ENCODE measurements at regions not wholly inside any gene's neighbourhood (a gene's known extent, or its start where the extent isn't known, plus 50 kb on each side); places are given as distances from the start of the nearest gene placed in this dataset.

DNA sequence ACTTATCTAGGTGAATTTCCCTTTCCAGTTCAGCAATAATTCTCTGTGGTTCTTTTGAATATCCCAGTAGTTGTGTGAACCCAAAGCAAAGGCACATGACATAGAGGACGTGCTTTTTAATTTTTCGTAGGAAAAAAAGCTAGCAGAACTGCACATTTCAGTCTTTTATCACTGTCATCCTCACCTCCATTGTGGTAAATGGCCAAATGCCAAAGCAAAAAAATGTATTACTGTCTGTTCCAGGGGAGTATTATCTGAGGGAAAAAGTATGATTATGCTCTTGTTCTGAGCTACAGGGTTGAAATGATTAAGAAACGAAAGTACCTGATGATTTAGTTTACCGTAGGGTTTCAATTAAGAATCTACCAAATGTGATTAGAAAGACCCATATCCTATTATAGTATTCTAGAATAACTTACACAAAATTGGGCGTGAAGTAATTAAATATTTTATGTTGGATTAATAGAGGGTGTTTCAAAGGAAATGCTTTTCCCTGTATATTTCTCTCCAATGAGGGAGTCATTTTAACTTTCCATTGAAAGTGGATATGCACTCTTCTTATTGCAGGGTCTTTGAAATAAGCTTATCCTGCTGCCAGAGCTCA, 62.7 kb downstream of the CAVIN4 start:
- Histone ChIP-seq H4K20me1 (ENCODE audit: insufficient read depth, low read length) (no peaks in the 10 kb centered on the region), H3K4me1 (ENCODE audit: insufficient read depth, low read length) (no peaks in the 10 kb centered on the region), H3K27me3 (ENCODE audit: control insufficient read depth in 1 of 2, insufficient read depth in 2 of 2, low read length in 2 of 2) (no peaks in the 10 kb centered on the region; a peak in 1 of 5 replicates), H3K36me3 (replicated peaks in 1 of 2; ENCODE audit: control insufficient read depth in 1 of 2, insufficient read depth in 2 of 2, low read length in 2 of 2) (no peaks in the 10 kb centered on the region), H3K9me3 (ENCODE audit: low read length) (no peaks in the 10 kb centered on the region), H3K79me2 (ENCODE audit: insufficient read depth, low read length) (no peaks in the 10 kb centered on the region), H3K27ac (ENCODE audit: extremely low read length, insufficient read depth, low read length) (no peak overlapping the region), H3K4me2 (ENCODE audit: low read depth, low read length) (no peak overlapping the region), H2AFZ (ENCODE audit: low read length) (no peak overlapping the region), H3K4me3 (replicated peaks in 1 of 3; ENCODE audit: insufficient read depth in 1 of 3, low read depth in 2 of 3, low read length in 3 of 3) (no peak overlapping the region), H3K9ac (ENCODE audit: insufficient read depth, low read depth, low read length) (no peak overlapping the region)
- in situ Hi-C loops (cut with HindIII; ENCODE audit: extremely low pct_ligation_motif_present, low pct_unique_long_range_greater_than_20kb), result no loop called here
- DNase-seq (ENCODE audit: low spot score) (no peak), ATAC-seq (no peak), FAIRE-seq (no peak)
- TF ChIP-seq RFX3 (CRISPR knock-in tag; IDR thresholded peaks at IDR 0.05) (no peak), ZFAT (CRISPR knock-in tag; conservative IDR thresholded peaks at IDR 0.05) (no peak), NR1H2 (CRISPR knock-in tag; IDR thresholded peaks at IDR 0.05; ENCODE audit: borderline replicate concordance, low read depth) (no peak), IKZF1 (IDR thresholded peaks at IDR 0.05) (no peak), ZNF772 (CRISPR knock-in tag; IDR thresholded peaks at IDR 0.05) (no peak), SIN3B (IDR thresholded peaks at IDR 0.05; ENCODE audit: low read length) (no peak), ZNF543 (CRISPR knock-in tag; IDR thresholded peaks at IDR 0.05) (no peak), MTA1 (CRISPR knock-in tag; IDR thresholded peaks at IDR 0.05; ENCODE audit: borderline replicate concordance) (no peak), JUND (CRISPR knock-in tag; IDR thresholded peaks at IDR 0.05) (no peak), SMYD3 (CRISPR knock-in tag; IDR thresholded peaks at IDR 0.05) (no peak)
- TF ChIP-seq, protein P1, sequence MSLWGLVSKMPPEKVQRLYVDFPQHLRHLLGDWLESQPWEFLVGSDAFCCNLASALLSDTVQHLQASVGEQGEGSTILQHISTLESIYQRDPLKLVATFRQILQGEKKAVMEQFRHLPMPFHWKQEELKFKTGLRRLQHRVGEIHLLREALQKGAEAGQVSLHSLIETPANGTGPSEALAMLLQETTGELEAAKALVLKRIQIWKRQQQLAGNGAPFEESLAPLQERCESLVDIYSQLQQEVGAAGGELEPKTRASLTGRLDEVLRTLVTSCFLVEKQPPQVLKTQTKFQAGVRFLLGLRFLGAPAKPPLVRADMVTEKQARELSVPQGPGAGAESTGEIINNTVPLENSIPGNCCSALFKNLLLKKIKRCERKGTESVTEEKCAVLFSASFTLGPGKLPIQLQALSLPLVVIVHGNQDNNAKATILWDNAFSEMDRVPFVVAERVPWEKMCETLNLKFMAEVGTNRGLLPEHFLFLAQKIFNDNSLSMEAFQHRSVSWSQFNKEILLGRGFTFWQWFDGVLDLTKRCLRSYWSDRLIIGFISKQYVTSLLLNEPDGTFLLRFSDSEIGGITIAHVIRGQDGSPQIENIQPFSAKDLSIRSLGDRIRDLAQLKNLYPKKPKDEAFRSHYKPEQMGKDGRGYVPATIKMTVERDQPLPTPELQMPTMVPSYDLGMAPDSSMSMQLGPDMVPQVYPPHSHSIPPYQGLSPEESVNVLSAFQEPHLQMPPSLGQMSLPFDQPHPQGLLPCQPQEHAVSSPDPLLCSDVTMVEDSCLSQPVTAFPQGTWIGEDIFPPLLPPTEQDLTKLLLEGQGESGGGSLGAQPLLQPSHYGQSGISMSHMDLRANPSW (CRISPR knock-in tag; IDR thresholded peaks at IDR 0.05; ENCODE audit: borderline replicate concordance), result no peak
- TF ChIP-seq, protein P2, sequence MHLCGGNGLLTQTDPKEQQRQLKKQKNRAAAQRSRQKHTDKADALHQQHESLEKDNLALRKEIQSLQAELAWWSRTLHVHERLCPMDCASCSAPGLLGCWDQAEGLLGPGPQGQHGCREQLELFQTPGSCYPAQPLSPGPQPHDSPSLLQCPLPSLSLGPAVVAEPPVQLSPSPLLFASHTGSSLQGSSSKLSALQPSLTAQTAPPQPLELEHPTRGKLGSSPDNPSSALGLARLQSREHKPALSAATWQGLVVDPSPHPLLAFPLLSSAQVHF (CRISPR knock-in tag; IDR thresholded peaks at IDR 0.05), result no peak
- TF ChIP-seq, protein P3, sequence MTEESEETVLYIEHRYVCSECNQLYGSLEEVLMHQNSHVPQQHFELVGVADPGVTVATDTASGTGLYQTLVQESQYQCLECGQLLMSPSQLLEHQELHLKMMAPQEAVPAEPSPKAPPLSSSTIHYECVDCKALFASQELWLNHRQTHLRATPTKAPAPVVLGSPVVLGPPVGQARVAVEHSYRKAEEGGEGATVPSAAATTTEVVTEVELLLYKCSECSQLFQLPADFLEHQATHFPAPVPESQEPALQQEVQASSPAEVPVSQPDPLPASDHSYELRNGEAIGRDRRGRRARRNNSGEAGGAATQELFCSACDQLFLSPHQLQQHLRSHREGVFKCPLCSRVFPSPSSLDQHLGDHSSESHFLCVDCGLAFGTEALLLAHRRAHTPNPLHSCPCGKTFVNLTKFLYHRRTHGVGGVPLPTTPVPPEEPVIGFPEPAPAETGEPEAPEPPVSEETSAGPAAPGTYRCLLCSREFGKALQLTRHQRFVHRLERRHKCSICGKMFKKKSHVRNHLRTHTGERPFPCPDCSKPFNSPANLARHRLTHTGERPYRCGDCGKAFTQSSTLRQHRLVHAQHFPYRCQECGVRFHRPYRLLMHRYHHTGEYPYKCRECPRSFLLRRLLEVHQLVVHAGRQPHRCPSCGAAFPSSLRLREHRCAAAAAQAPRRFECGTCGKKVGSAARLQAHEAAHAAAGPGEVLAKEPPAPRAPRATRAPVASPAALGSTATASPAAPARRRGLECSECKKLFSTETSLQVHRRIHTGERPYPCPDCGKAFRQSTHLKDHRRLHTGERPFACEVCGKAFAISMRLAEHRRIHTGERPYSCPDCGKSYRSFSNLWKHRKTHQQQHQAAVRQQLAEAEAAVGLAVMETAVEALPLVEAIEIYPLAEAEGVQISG (CRISPR knock-in tag; IDR thresholded peaks at IDR 0.05), result no peak
- intact Hi-C loops (cut with micrococcal nuclease; ENCODE audit: unreplicated experiment), result no loop called here
- no TSS peak for BruUV-seq (replicated peaks)
- CTCF ChIA-PET (ENCODE audit: low intra/inter-chr PET ratio, low total read pairs), result no interaction called here
- POLR2A ChIA-PET, result no interaction called here
- 4% methylated on average over 5 of the region's 5 CpGs for WGBS (ENCODE audit: low lambda C conversion rate)

Measured in HepG2 (cell line).